ENCODE measurements at regions not wholly inside any gene's neighbourhood (a gene's known extent, or its start where the extent isn't known, plus 50 kb on each side); places are given as distances from the start of the nearest gene placed in this dataset.

- no peak for DNase-seq
- in situ Hi-C loops (cut with MboI; ENCODE audit: low pct_ligation_motif_present in 1 of 4, low pct_unique_long_range_greater_than_20kb in 1 of 4, low sequenced_read_pairs in 3 of 4) = no loop called here
- Histone ChIP-seq H3K27me3 (no peaks in the 10 kb centered on the region), H3K4me3 (no peak overlapping the region), H3K4me1 (no peaks in the 10 kb centered on the region), H3K36me3 (no peaks in the 10 kb centered on the region), H3K9me3 (no peaks in the 10 kb centered on the region), H3K27ac (no peak overlapping the region)
- 96 to 100% methylated on average over 1 of the region's 1 CpG for WGBS, 2 donors (ENCODE audit: low coverage in 1 of 2)
- intact Hi-C loops (cut with DNase I; ENCODE audit: low total_unique reads) = no loop called here
- TF ChIP-seq POLR2AphosphoS5 (IDR thresholded peaks at IDR 0.05) = no peak
- TF ChIP-seq POLR2A (IDR thresholded peaks at IDR 0.05) = no peak
- TF ChIP-seq EP300 (IDR thresholded peaks at IDR 0.05; ENCODE audit: low read depth) = no peak
- no peak for TF ChIP-seq CTCF (IDR thresholded peaks at IDR 0.05)
These were observed 469.0 kb upstream of the PTGER4 start for GRCh38 chr5:40210694-40211093.

- 62 to 89% methylated on average over 2 of the region's 2 CpGs for WGBS, 2 donors (ENCODE audit: low coverage in 1 of 2)
- H3K4me1 ChIP-seq = no peaks in the 10 kb centered on the region
- no peak overlapping the region for H3K4me3 ChIP-seq
- no peak overlapping the region for H3K27ac ChIP-seq
- DNase-seq = no peak
- no peaks in the 10 kb centered on the region for H3K36me3 ChIP-seq
- no peaks in the 10 kb centered on the region for H3K27me3 ChIP-seq
- no peaks in the 10 kb centered on the region for H3K9me3 ChIP-seq
- TF ChIP-seq POLR2AphosphoS5 (IDR thresholded peaks at IDR 0.05) (no peak), POLR2A (IDR thresholded peaks at IDR 0.05) (no peak), CTCF (IDR thresholded peaks at IDR 0.05) (no peak), EP300 (IDR thresholded peaks at IDR 0.05; ENCODE audit: low read depth) (no peak)
- in situ Hi-C loops (cut with MboI; ENCODE audit: low pct_ligation_motif_present in 1 of 4, low pct_unique_long_range_greater_than_20kb in 1 of 4, low sequenced_read_pairs in 3 of 4) (no loop called here), intact Hi-C loops (cut with DNase I; ENCODE audit: low total_unique reads) (no loop called here)
These were observed 473.7 kb upstream of the PTGER4 start for GRCh38 chr5:40206030-40206429.

GRCh38 chr5:40204144-40204543 is 475.6 kb upstream of the PTGER4 start:
- no peak for DNase-seq
- Histone ChIP-seq H3K36me3 (no peaks in the 10 kb centered on the region), H3K4me1 (no peaks in the 10 kb centered on the region), H3K27ac (no peak overlapping the region), H3K4me3 (no peak overlapping the region), H3K9me3 (no peaks in the 10 kb centered on the region), H3K27me3 (no peaks in the 10 kb centered on the region)
- intact Hi-C loops (cut with DNase I; ENCODE audit: low total_unique reads) = no loop called here
- TF ChIP-seq POLR2AphosphoS5 (IDR thresholded peaks at IDR 0.05) = no peak
- no peak for TF ChIP-seq EP300 (IDR thresholded peaks at IDR 0.05; ENCODE audit: low read depth)
- TF ChIP-seq CTCF (IDR thresholded peaks at IDR 0.05) = no peak
- no peak for TF ChIP-seq POLR2A (IDR thresholded peaks at IDR 0.05)
- in situ Hi-C loops (cut with MboI; ENCODE audit: low pct_ligation_motif_present in 1 of 4, low pct_unique_long_range_greater_than_20kb in 1 of 4, low sequenced_read_pairs in 3 of 4) = no loop called here

- H3K9me3 ChIP-seq = no peaks in the 10 kb centered on the region
- H3K36me3 ChIP-seq = no peaks in the 10 kb centered on the region
- H3K27ac ChIP-seq = no peak overlapping the region
- H3K4me1 ChIP-seq = no peaks in the 10 kb centered on the region
- TF ChIP-seq EP300 (IDR thresholded peaks at IDR 0.05; ENCODE audit: low read depth) (no peak), POLR2A (IDR thresholded peaks at IDR 0.05) (no peak), POLR2AphosphoS5 (IDR thresholded peaks at IDR 0.05) (no peak), CTCF (IDR thresholded peaks at IDR 0.05) (no peak)
- in situ Hi-C loops (cut with MboI; ENCODE audit: low pct_ligation_motif_present in 1 of 4, low pct_unique_long_range_greater_than_20kb in 1 of 4, low sequenced_read_pairs in 3 of 4) (no loop called here), intact Hi-C loops (cut with DNase I; ENCODE audit: low total_unique reads) (no loop called here)
- no peak overlapping the region for H3K4me3 ChIP-seq
- no peaks in the 10 kb centered on the region for H3K27me3 ChIP-seq
- DNase-seq = no peak
These were observed 476.8 kb upstream of the PTGER4 start for GRCh38 chr5:40202814-40203440.

All from transverse colon (tissue), 4 donors.